Suprapubic skin (tissue), 4 donors: ENCODE measurements at regions not wholly inside any gene's neighbourhood (a gene's known extent, or its start where the extent isn't known, plus 50 kb on each side); places are given as distances from the start of the nearest gene placed in this dataset.

Source experiments
- CTCF ChIP-seq, 2 donors: fragments of 200-600 bp in 1 of 2; fragments of 450-650 bp in 1 of 2; sonication (generic) in 1 of 2; IDR thresholded peaks; one replicate each; pipeline ENCODE4 v1.5.1; 2016 to 2019; ENCODE audit warnings: antibody characterized with exemption in 2 of 2, mild to moderate bottlenecking in 1 of 2, moderate library complexity in 1 of 2
- EP300 ChIP-seq: sonication (generic); formaldehyde crosslinking; IDR thresholded peaks from one replicate; pipeline ENCODE4 v1.6.1; 2017; ENCODE audit warnings: antibody characterized with exemption
- POLR2A ChIP-seq, 2 donors: fragments of 450-650 bp; IDR thresholded peaks; one replicate each; pipeline ENCODE4 v1.6.1; 2017; ENCODE audit warnings: antibody characterized with exemption in 2 of 2, mild to moderate bottlenecking in 2 of 2, moderate library complexity in 2 of 2
- POLR2AphosphoS5 ChIP-seq, 3 donors: sonication (generic); formaldehyde crosslinking; IDR thresholded peaks; one replicate each; pipeline ENCODE4 v1.6.1; 2017; ENCODE audit warnings: antibody characterized with exemption in 3 of 3

GRCh38 chr13:38429916-38430315 lies 80.3 kb downstream of the UFM1 start:
- TF ChIP-seq CTCF (IDR thresholded peaks at IDR 0.05): no peak
- TF ChIP-seq POLR2A (IDR thresholded peaks at IDR 0.05): no peak
- no peak for TF ChIP-seq POLR2AphosphoS5 (IDR thresholded peaks at IDR 0.05)
- no peak for TF ChIP-seq EP300
